ENCODE measurements at regions not wholly inside any gene's neighbourhood (a gene's known extent, or its start where the extent isn't known, plus 50 kb on each side); places are given as distances from the start of the nearest gene placed in this dataset.
"Not testable (repeated sequence)": the region's sequence is repeated elsewhere in the genome, so short reads cannot be mapped to it uniquely, and the experiment has no call there.

GRCh38 chr12:127607146-127607725 lies 659.7 kb upstream of the TMEM132C start:
- DNase-seq (ENCODE audit: low read depth in 2 of 2), result no peak

- not testable (repeated sequence) for DNase-seq (ENCODE audit: low read depth in 2 of 2)
Observed at GRCh38 chr12:127608359-127608758, 658.6 kb upstream of the TMEM132C start.

GRCh38 chr12:127613056-127613455 lies 653.9 kb upstream of the TMEM132C start:
- no peak for DNase-seq (ENCODE audit: low read depth in 2 of 2)

GRCh38 chr12:127619869-127620734 lies 646.9 kb upstream of the TMEM132C start:
- DNase-seq (ENCODE audit: low read depth in 2 of 2), result no peak

GRCh38 chr12:127620735-127621355 lies 646.1 kb upstream of the TMEM132C start:
- no peak for DNase-seq (ENCODE audit: low read depth in 2 of 2)

GRCh38 chr12:127621366-127621765 lies 645.6 kb upstream of the TMEM132C start:
- no peak for DNase-seq (ENCODE audit: low read depth in 2 of 2)

GRCh38 chr12:127623362-127623761 lies 643.6 kb upstream of the TMEM132C start:
- no peak for DNase-seq (ENCODE audit: low read depth in 2 of 2)

GRCh38 chr12:127625176-127625771 lies 641.7 kb upstream of the TMEM132C start:
- DNase-seq (ENCODE audit: low read depth in 2 of 2), result no peak

GRCh38 chr12:127628645-127629044 lies 638.3 kb upstream of the TMEM132C start:
- DNase-seq (ENCODE audit: low read depth in 2 of 2), result peak; percentile 59 to 63

- no peak for DNase-seq (ENCODE audit: low read depth in 2 of 2)
Observed at GRCh38 chr12:127629066-127629820, 637.7 kb upstream of the TMEM132C start.

- DNase-seq (ENCODE audit: low read depth in 2 of 2), result no peak
Observed at GRCh38 chr12:127632461-127632860, 634.5 kb upstream of the TMEM132C start.

- DNase-seq (ENCODE audit: low read depth in 2 of 2), result no peak
Observed at GRCh38 chr12:127635838-127636237, 631.1 kb upstream of the TMEM132C start.

- DNase-seq (ENCODE audit: low read depth in 2 of 2), result no peak
Observed at GRCh38 chr12:127636882-127637281, 630.1 kb upstream of the TMEM132C start.

- peak; percentile 87 for DNase-seq (ENCODE audit: low read depth in 2 of 2)
Observed at GRCh38 chr12:127640181-127640886, 626.6 kb upstream of the TMEM132C start.

GRCh38 chr12:127642208-127642607 lies 624.8 kb upstream of the TMEM132C start:
- DNase-seq (ENCODE audit: low read depth in 2 of 2), result no peak

GRCh38 chr12:127648321-127648720 lies 618.6 kb upstream of the TMEM132C start:
- DNase-seq (ENCODE audit: low read depth in 2 of 2), result peak in 1 of 2 experiments; percentile 54

GRCh38 chr12:127649961-127650360 lies 617.0 kb upstream of the TMEM132C start:
- no peak for DNase-seq (ENCODE audit: low read depth in 2 of 2)

GRCh38 chr12:127650626-127651025 lies 616.3 kb upstream of the TMEM132C start:
- DNase-seq (ENCODE audit: low read depth in 2 of 2), result peak; percentile 82 to 85

GRCh38 chr12:127652281-127652680 lies 614.7 kb upstream of the TMEM132C start:
- no peak for DNase-seq (ENCODE audit: low read depth in 2 of 2)

- DNase-seq (ENCODE audit: low read depth in 2 of 2), result no peak
Observed at GRCh38 chr12:127654383-127654985, 612.5 kb upstream of the TMEM132C start.

GRCh38 chr12:127655691-127656090 lies 611.3 kb upstream of the TMEM132C start:
- DNase-seq (ENCODE audit: low read depth in 2 of 2), result peak; percentile 59 to 69
